ENCODE measurements at regions not wholly inside any gene's neighbourhood (a gene's known extent, or its start where the extent isn't known, plus 50 kb on each side); places are given as distances from the start of the nearest gene placed in this dataset.

DNA sequence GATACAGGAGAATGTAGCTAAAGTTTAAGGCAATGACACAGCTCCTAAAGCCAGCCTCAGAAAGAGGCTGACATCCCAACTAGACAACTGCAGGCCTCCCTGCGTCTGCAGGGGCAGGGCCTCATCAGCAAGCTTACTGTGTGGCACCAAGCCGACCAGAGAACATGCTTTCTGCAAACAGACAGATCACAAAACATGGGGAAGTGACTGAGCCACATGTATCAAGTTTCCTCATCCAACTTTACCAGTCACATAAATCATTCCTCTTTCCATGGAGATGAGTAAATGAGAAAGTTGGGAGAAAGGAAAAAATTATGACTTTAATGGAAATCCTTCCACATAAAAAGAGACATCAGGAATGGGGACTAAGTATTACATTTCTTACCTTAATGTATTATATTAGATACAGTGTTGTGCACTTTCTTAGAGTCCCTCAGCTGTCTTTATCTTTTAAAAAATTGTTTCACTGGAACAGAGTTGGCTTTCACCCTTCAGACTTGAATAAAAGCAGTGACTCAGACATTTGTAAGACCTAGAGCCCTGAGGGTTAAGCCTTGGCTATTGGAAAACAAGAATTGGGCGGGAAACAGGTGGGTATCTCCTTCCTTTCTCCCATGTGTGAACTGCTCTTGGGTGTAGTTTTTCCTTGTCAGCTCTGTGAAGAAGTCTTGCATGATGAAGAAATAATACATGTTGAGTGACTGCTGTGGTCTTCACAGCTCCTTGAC is 305.7 kb upstream of the SNX7 start:
- no peak for TF ChIP-seq CTCF (IDR thresholded peaks at IDR 0.05; ENCODE audit: insufficient read depth, low read length, missing control alignments)
- H3K4me3 ChIP-seq (ENCODE audit: low read depth, low read length), result no peak overlapping the region
- CTCF ChIA-PET, result no interaction called here
- no peak for DNase-seq (ENCODE audit: low read depth, low spot score)
- POLR2A ChIA-PET, result no interaction called here

DNA sequence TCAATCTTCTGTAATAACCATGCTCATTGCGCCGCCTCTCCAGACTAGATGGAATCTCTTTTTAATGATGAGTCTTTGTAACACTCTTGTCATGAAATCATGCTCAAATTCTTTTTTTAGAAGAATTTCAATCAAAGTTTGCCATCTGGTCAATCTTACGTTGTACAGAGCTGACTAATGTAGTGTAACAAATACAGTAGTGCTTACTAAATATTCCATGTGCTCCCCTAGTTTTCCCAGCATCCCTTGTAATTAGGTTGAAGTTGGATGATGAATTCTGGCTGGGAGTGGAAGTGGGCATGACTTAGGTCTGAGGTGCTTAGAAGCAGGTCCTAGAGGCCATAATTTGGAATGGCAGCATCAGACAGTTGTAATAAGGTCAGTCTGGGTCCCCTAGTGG is 309.1 kb upstream of the SNX7 start:
- ChIA-PET CTCF (no interaction called here), POLR2A (no interaction called here)
- TF ChIP-seq CTCF (IDR thresholded peaks at IDR 0.05; ENCODE audit: insufficient read depth, low read length, missing control alignments), result no peak
- DNase-seq (ENCODE audit: low read depth, low spot score), result no peak
- H3K4me3 ChIP-seq (ENCODE audit: low read depth, low read length), result no peak overlapping the region

DNA sequence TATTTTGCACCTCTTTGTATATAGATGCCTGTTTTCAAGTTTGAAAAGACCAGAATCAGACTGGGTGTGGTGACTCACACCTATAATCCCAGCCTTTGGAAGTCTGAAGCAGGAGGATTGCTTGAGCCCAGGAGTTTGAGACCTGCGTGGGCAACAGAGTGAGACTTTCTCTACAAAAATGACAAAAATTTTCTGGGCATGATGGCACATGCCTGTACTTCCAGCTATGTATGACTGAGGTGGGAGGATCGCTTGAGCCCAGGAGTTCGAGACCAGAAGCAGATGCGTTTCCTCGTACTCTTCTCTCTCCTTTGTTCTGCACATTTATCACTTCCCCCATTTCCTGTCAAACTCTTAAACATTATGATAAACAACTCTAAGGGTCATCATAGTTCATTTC is 310.0 kb upstream of the SNX7 start:
- no peak overlapping the region for H3K4me3 ChIP-seq (ENCODE audit: low read depth, low read length)
- no peak for TF ChIP-seq CTCF (IDR thresholded peaks at IDR 0.05; ENCODE audit: insufficient read depth, low read length, missing control alignments)
- ChIA-PET CTCF (no interaction called here), POLR2A (no interaction called here)
- no peak for DNase-seq (ENCODE audit: low read depth, low spot score)

- TF ChIP-seq CTCF (IDR thresholded peaks at IDR 0.05; ENCODE audit: insufficient read depth, low read length, missing control alignments), result no peak
- CTCF ChIA-PET, result interaction anchor here (1.0 kb wide), 1 partner anchor 14 kb away, joined by 5 read pairs; no protein-coding TSS in a partner anchor
Measured at GRCh38 chr1:98345417-98345816, 316.1 kb upstream of the SNX7 start.

GRCh38 chr1:98344731-98345130 is 316.8 kb upstream of the SNX7 start:
- POLR2A ChIA-PET, result no interaction called here
- no peak overlapping the region for H3K4me3 ChIP-seq (ENCODE audit: low read depth, low read length)
- DNase-seq (ENCODE audit: low read depth, low spot score), result no peak
- TF ChIP-seq CTCF (IDR thresholded peaks at IDR 0.05; ENCODE audit: insufficient read depth, low read length, missing control alignments), result no peak
- CTCF ChIA-PET, result interaction anchor here (1.0 kb wide), 1 partner anchor 14 kb away, joined by 5 read pairs; no protein-coding TSS in a partner anchor

More at GRCh38 chr1:98345417-98345816, 316.1 kb upstream of the SNX7 start:
- POLR2A ChIA-PET, result no interaction called here
- no peak overlapping the region for H3K4me3 ChIP-seq (ENCODE audit: low read depth, low read length)
- no peak for DNase-seq (ENCODE audit: low read depth, low spot score)

DNA sequence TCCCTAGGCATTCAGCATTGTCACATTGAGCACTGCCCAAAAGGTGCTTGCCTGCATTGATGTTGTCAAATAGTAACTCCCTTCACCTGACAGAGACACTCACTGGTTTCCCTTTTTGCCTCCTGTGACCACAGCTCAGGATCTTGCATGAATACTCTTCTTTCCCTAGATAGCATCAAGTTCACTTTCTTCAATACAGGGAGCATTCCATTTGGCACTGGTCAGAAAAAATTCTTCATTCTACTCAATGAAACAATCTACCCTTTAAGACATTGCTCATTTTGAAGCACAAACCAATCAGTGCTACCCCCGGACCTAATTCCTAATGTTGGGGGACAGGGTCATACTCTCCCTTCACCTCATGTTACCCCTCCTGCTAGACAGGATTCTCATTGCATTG is 319.0 kb upstream of the SNX7 start:
- H3K4me3 ChIP-seq (ENCODE audit: low read depth, low read length), result no peak overlapping the region
- no peak for DNase-seq (ENCODE audit: low read depth, low spot score)
- CTCF ChIA-PET, result no interaction called here
- no peak for TF ChIP-seq CTCF (IDR thresholded peaks at IDR 0.05; ENCODE audit: insufficient read depth, low read length, missing control alignments)
- POLR2A ChIA-PET, result no interaction called here
